Peyer's patch (tissue), 4 donors: ENCODE measurements at regions not wholly inside any gene's neighbourhood (a gene's known extent, or its start where the extent isn't known, plus 50 kb on each side); places are given as distances from the start of the nearest gene placed in this dataset.

Experiments
- POLR2A ChIP-seq, 2 donors: fragments of 450-650 bp; IDR thresholded peaks; one replicate each; pipeline ENCODE4 v1.5.1; 2017; ENCODE audit warnings: antibody characterized with exemption in 2 of 2, mild to moderate bottlenecking in 2 of 2, moderate library complexity in 2 of 2
- TF ChIP-seq, protein P1 (sequence below), 6 experiments: fragments of 450-650 bp in 4 of 6; fragments of 200-600 bp in 2 of 6; sonication (generic) in 1 of 6; IDR thresholded peaks; one replicate each; pipeline ENCODE4 v1.5.1; 2017 to 2019; ENCODE audit warnings: antibody characterized with exemption in 6 of 6, mild to moderate bottlenecking in 3 of 6, moderate library complexity in 1 of 6

DNA sequence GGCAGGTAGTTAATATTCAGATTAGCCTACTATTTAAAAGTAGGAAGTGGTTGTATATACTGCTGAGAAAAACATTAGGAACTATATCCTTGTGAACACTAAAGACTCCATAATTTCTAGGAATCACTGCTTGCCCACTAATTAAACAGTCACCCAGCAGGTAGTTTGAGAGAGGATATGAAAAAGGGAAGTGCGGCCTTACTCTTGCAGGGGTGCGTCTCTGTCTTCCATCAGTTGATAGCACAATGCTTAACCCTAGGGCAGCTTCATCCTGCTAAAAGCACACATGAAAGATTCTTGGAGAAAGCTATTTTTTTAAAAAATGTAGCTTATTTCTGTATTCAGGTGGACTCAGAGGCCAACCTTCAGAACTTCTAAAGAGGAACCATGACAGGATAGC is 53.1 kb upstream of the ATP5MC3 start:
- TF ChIP-seq, protein P1, sequence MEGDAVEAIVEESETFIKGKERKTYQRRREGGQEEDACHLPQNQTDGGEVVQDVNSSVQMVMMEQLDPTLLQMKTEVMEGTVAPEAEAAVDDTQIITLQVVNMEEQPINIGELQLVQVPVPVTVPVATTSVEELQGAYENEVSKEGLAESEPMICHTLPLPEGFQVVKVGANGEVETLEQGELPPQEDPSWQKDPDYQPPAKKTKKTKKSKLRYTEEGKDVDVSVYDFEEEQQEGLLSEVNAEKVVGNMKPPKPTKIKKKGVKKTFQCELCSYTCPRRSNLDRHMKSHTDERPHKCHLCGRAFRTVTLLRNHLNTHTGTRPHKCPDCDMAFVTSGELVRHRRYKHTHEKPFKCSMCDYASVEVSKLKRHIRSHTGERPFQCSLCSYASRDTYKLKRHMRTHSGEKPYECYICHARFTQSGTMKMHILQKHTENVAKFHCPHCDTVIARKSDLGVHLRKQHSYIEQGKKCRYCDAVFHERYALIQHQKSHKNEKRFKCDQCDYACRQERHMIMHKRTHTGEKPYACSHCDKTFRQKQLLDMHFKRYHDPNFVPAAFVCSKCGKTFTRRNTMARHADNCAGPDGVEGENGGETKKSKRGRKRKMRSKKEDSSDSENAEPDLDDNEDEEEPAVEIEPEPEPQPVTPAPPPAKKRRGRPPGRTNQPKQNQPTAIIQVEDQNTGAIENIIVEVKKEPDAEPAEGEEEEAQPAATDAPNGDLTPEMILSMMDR (IDR thresholded peaks at IDR 0.05): no peak
- no peak for TF ChIP-seq POLR2A (IDR thresholded peaks at IDR 0.05)
